Ascending aorta (tissue), 2 donors: ENCODE measurements at regions not wholly inside any gene's neighbourhood (a gene's known extent, or its start where the extent isn't known, plus 50 kb on each side); places are given as distances from the start of the nearest gene placed in this dataset.

Experiments used
- DNase-seq, 2 donors: peaks; one replicate each; pipeline ENCODE4 v3.0.0-alpha.2; 2019; ENCODE audit warnings: low spot score in 2 of 2
- H3K27ac ChIP-seq, 2 donors: fragments of 200-600 bp; sonication (generic); one replicate each; pipeline ENCODE4 v1.5.1; 2016 to 2017; ENCODE audit warnings: mild to moderate bottlenecking in 1 of 2
- H3K27me3 ChIP-seq: fragments of 200-600 bp; sonication (generic); one replicate; pipeline ENCODE4 v1.5.1; 2017
- H3K36me3 ChIP-seq, 2 donors: fragments of 200-600 bp; sonication (generic); one replicate each; pipeline ENCODE4 v1.5.1; 2016
- H3K4me1 ChIP-seq, 2 donors: fragments of 200-600 bp; sonication (generic); one replicate each; pipeline ENCODE4 v1.5.1; 2016 to 2017; ENCODE audit warnings: mild to moderate bottlenecking in 1 of 2
- H3K4me3 ChIP-seq, 2 donors: fragments of 200-600 bp; sonication (generic); one replicate each; pipeline ENCODE4 v1.5.1; 2016 to 2017; ENCODE audit warnings: mild to moderate bottlenecking in 1 of 2
- H3K9me3 ChIP-seq, 2 donors: fragments of 200-600 bp; sonication (generic); one replicate each; pipeline ENCODE4 v1.5.1; 2016
- CTCF ChIP-seq, 3 experiments: fragments of 200-600 bp in 2 of 3; fragments of 450-650 bp in 1 of 3; sonication (generic) in 2 of 3; IDR thresholded peaks; one replicate each; pipeline ENCODE4 v1.5.1; 2016 to 2019; ENCODE audit warnings: antibody characterized with exemption in 3 of 3, mild to moderate bottlenecking in 1 of 3, moderate library complexity in 1 of 3
- intact Hi-C: fragments of 100-400 bp; cut with DNase I; formaldehyde crosslinking; loops from one replicate; pipeline ENCODE4 v1.15.1; 2023

- Histone ChIP-seq H3K9me3 (no peaks in the 10 kb centered on the region), H3K27me3 (no peaks in the 10 kb centered on the region), H3K36me3 (no peaks in the 10 kb centered on the region), H3K27ac (no peak overlapping the region), H3K4me1 (no peaks in the 10 kb centered on the region), H3K4me3 (no peak overlapping the region)
- intact Hi-C loops, result no loop called here
- TF ChIP-seq CTCF (IDR thresholded peaks at IDR 0.05), result no peak
- no peak for DNase-seq
These were observed 158.0 kb upstream of the TCERG1L start for GRCh38 chr10:131469551-131469950.

DNA sequence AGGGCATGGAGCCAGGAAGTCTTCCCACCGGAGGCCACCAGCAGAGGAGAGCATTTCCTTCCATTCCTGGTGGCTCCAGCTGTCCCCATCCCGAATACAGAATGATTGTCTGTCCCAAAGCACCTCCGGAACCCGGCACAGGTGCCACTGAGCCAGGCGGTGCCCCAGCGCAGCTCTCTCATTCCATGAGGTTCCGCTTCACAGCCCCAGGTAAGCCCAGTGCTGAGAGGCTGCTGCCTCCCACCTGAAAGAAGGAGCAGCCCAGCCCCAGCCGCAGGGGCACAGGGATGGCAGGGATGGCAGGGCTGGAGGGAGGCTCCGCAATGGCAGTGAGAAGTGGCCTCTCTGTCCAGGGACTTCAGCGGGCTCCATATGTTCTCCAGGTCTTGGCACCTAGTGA, 162.1 kb upstream of the TCERG1L start:
- H3K4me1 ChIP-seq, result no peaks in the 10 kb centered on the region
- no peak for TF ChIP-seq CTCF (IDR thresholded peaks at IDR 0.05)

GRCh38 chr10:131474416-131474815, 162.9 kb upstream of the TCERG1L start:
- Histone ChIP-seq H3K4me1 (no peaks in the 10 kb centered on the region), H3K27me3 (no peaks in the 10 kb centered on the region), H3K9me3 (no peaks in the 10 kb centered on the region), H3K4me3 (no peak overlapping the region), H3K27ac (no peak overlapping the region), H3K36me3 (no peaks in the 10 kb centered on the region)
- no peak for TF ChIP-seq CTCF (IDR thresholded peaks at IDR 0.05)
- no peak for DNase-seq
- intact Hi-C loops, result no loop called here

More for the DNA sequence above, 162.1 kb upstream of the TCERG1L start:
- H3K9me3 ChIP-seq, result no peaks in the 10 kb centered on the region
- H3K4me3 ChIP-seq, result no peak overlapping the region
- no peaks in the 10 kb centered on the region for H3K27me3 ChIP-seq
- intact Hi-C loops, result no loop called here
- H3K36me3 ChIP-seq, result no peaks in the 10 kb centered on the region
- no peak for DNase-seq
- no peak overlapping the region for H3K27ac ChIP-seq

- no peak for TF ChIP-seq CTCF (IDR thresholded peaks at IDR 0.05)
- no peaks in the 10 kb centered on the region for H3K27me3 ChIP-seq
- H3K36me3 ChIP-seq, result no peaks in the 10 kb centered on the region
- intact Hi-C loops, result no loop called here
- no peak overlapping the region for H3K27ac ChIP-seq
- no peaks in the 10 kb centered on the region for H3K4me1 ChIP-seq
- H3K4me3 ChIP-seq, result no peak overlapping the region
- no peaks in the 10 kb centered on the region for H3K9me3 ChIP-seq
- no peak for DNase-seq
These were observed 163.5 kb upstream of the TCERG1L start for GRCh38 chr10:131475043-131475442.

DNA sequence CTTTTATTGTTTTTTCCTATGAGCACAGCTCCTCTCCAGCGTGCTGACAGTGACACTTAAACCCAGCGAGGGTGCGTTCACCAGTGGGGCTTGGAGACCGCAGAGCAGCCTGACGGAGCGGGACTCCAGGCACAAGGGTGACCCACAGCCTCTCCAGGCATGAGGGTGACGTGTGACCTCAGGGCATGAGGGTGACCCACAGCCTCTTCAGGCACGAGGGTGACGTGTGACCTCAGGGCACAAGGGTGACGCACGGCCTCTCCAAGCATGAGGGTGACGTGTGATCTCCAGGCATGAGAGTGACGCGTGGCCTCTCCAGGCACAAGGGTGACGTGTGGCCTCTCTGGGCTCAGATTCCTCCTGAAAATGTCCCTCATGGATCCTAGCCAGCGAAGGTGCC, 164.3 kb upstream of the TCERG1L start:
- Histone ChIP-seq H3K4me1 (no peaks in the 10 kb centered on the region), H3K27me3 (no peaks in the 10 kb centered on the region), H3K27ac (no peak overlapping the region), H3K9me3 (no peaks in the 10 kb centered on the region), H3K4me3 (no peak overlapping the region), H3K36me3 (no peaks in the 10 kb centered on the region)
- DNase-seq, result no peak
- intact Hi-C loops, result no loop called here
- no peak for TF ChIP-seq CTCF (IDR thresholded peaks at IDR 0.05)

DNA sequence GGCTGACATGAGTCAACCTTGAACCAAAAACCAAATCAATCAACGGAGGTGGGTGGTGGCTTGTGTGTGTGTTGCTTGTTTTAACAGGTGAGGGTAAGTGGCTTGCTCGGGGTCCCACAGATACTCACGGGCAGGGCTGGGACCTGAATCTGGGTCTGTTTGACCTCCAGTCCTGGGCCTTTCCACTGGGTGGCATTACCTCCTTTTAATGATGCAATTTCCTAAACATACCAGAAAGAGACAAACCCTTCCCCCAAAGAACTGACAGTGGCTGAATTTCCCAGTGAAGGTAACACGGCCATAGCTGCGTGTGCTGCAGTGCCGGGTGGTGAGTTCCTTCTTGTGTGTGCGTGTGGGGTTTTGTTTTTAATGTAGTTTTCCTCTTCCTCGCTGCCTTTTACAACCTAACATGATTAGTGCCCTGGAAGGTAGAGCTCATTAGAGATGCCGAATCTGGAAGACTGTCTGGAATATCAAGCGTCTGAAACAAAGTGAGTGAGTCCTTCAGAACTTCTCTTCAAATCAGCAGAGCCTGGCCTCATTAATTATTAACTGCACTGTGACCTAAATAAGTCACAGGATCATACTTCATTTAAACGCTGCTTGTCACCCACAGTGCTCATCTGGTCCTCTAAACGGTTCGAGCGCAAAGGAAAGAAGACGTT, 166.1 kb upstream of the TCERG1L start:
- Histone ChIP-seq H3K27me3 (no peaks in the 10 kb centered on the region), H3K9me3 (no peaks in the 10 kb centered on the region), H3K27ac (no peak overlapping the region), H3K4me1 (no peaks in the 10 kb centered on the region), H3K4me3 (no peak overlapping the region), H3K36me3 (no peaks in the 10 kb centered on the region)
- intact Hi-C loops, result no loop called here
- DNase-seq, result no peak
- TF ChIP-seq CTCF (IDR thresholded peaks at IDR 0.05), result no peak
